ENCODE measurements at regions not wholly inside any gene's neighbourhood (a gene's known extent, or its start where the extent isn't known, plus 50 kb on each side); places are given as distances from the start of the nearest gene placed in this dataset.
"Not testable (repeated sequence)": the region's sequence is repeated elsewhere in the genome, so short reads cannot be mapped to it uniquely, and the experiment has no call there.

DNA sequence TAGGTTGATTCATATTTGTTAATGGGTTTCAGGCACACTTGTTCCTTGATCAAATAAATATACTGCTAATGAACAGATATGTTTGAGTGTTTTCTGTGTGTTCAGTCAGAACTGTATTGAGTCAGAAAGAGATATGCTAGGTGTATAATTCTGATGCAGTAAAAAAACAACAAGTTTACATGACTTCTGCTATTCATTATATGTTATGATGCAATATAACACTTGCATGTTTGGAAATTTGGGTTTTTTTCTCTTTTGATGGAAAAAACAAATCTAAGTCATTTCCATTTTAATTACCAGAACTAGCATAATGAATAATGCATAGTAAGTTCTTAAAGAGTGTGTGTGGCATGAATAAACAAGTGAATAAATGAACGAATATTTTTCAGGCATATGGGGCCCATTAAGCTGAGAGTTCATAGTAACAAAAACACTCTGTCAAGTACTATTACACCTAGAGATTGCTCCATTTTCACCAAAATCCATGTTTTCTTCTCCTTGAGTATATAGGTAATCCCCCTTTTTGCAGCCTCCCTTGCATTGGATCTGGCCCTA is 208.3 kb upstream of the NT5E start:
- Histone ChIP-seq H3K27ac (ENCODE audit: insufficient read depth, low read length, poor library complexity, severe bottlenecking) (no peak overlapping the region), H3K36me3 (ENCODE audit: control insufficient read depth, insufficient read depth, low read length) (no peaks in the 10 kb centered on the region), H3K27me3 (replicated peaks; ENCODE audit: control insufficient read depth, insufficient read depth, low read length, poor library complexity, severe bottlenecking) (no peaks in the 10 kb centered on the region), H3K9me3 (ENCODE audit: control insufficient read depth, low read length) (no peaks in the 10 kb centered on the region), H3K4me1 (ENCODE audit: control insufficient read depth, insufficient read depth, low read length, poor library complexity, severe bottlenecking) (no peaks in the 10 kb centered on the region), H3K4me3 (ENCODE audit: insufficient read depth, low read depth, low read length, poor library complexity, severe bottlenecking) (no peak overlapping the region)
- DNase-seq, result no peak

DNA sequence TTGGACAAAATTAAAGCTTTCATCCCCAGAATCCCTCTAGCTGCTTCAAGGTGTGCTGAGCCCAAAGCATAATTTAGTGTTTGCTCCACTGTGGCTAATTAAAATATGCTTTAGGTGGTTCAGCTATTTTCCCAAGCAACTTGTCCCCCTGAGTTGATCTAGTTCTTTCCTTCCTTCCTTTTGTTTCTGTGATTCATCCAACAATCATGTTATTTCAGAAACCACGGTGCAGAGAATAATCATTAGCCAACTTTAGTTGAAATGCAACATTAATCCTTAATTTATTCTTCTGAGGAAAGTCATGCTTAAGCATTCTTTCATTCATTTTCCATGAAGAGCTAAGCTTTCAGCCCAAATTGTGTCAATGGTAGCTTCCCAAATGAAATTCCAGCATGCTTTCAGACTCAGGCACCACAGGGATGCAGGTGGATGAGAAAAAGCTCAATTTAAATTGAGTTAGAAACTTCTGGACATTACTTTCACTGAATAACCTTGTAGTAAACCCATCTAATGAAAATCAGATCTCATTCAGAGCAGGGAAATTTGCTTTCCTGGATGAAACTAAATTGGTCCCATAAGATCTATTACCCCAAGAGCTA is 209.0 kb upstream of the NT5E start:
- no peak for DNase-seq
- no peaks in the 10 kb centered on the region for H3K27me3 ChIP-seq (replicated peaks; ENCODE audit: control insufficient read depth, insufficient read depth, low read length, poor library complexity, severe bottlenecking)
- no peaks in the 10 kb centered on the region for H3K4me1 ChIP-seq (ENCODE audit: control insufficient read depth, insufficient read depth, low read length, poor library complexity, severe bottlenecking)
- no peak overlapping the region for H3K4me3 ChIP-seq (ENCODE audit: insufficient read depth, low read depth, low read length, poor library complexity, severe bottlenecking)
- no peak overlapping the region for H3K27ac ChIP-seq (ENCODE audit: insufficient read depth, low read length, poor library complexity, severe bottlenecking)
- H3K36me3 ChIP-seq (ENCODE audit: control insufficient read depth, insufficient read depth, low read length), result no peaks in the 10 kb centered on the region
- H3K9me3 ChIP-seq (ENCODE audit: control insufficient read depth, low read length), result no peaks in the 10 kb centered on the region

DNA sequence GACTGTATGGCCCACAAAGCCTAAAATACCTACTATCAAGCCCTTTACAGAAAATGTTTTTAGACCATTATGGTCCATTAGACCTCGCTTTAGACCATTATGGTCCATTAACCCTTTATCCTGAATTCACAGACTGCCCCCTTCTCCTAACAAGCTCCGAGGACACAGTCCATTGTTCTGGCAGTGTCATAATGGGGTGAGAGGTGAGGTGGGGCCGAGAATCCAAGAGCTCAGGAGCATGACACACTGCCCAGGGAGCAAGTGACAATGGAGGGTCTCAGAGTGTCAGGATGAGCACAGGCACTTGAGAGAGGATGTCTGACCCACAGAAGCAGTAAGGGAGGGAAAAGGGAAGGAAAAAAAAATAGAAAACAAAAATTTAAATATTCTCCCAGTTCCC is 212.4 kb upstream of the NT5E start:
- DNase-seq, result no peak
- H3K4me3 ChIP-seq (ENCODE audit: insufficient read depth, low read depth, low read length, poor library complexity, severe bottlenecking), result no peak overlapping the region
- H3K9me3 ChIP-seq (ENCODE audit: control insufficient read depth, low read length), result no peaks in the 10 kb centered on the region
- H3K27ac ChIP-seq (ENCODE audit: insufficient read depth, low read length, poor library complexity, severe bottlenecking), result no peak overlapping the region
- no peaks in the 10 kb centered on the region for H3K4me1 ChIP-seq (ENCODE audit: control insufficient read depth, insufficient read depth, low read length, poor library complexity, severe bottlenecking)
- H3K36me3 ChIP-seq (ENCODE audit: control insufficient read depth, insufficient read depth, low read length), result no peaks in the 10 kb centered on the region
- H3K27me3 ChIP-seq (replicated peaks; ENCODE audit: control insufficient read depth, insufficient read depth, low read length, poor library complexity, severe bottlenecking), result no peaks in the 10 kb centered on the region

DNA sequence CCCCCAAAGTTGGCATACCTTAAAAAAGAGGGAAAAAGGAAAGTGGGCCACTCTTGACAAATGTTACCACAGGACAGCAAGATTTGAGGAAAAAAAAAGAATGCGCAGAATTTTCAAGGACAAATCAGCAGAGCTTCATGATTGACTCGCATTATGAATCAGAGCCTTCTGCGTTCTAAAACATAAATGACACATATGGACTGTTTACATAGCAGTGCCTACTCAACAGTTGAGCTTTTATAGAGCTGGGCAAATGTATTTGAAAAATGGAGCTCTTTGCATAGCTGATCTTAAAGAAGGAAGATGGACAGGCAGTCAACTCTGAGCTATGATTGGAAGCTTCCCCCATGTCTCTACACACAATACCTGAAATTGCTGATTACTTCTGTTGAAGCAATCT is 213.2 kb upstream of the NT5E start:
- Histone ChIP-seq H3K9me3 (ENCODE audit: control insufficient read depth, low read length) (no peaks in the 10 kb centered on the region), H3K4me1 (ENCODE audit: control insufficient read depth, insufficient read depth, low read length, poor library complexity, severe bottlenecking) (no peaks in the 10 kb centered on the region), H3K27ac (ENCODE audit: insufficient read depth, low read length, poor library complexity, severe bottlenecking) (no peak overlapping the region), H3K27me3 (replicated peaks; ENCODE audit: control insufficient read depth, insufficient read depth, low read length, poor library complexity, severe bottlenecking) (no peaks in the 10 kb centered on the region), H3K4me3 (ENCODE audit: insufficient read depth, low read depth, low read length, poor library complexity, severe bottlenecking) (no peak overlapping the region), H3K36me3 (ENCODE audit: control insufficient read depth, insufficient read depth, low read length) (no peaks in the 10 kb centered on the region)
- no peak for DNase-seq

DNA sequence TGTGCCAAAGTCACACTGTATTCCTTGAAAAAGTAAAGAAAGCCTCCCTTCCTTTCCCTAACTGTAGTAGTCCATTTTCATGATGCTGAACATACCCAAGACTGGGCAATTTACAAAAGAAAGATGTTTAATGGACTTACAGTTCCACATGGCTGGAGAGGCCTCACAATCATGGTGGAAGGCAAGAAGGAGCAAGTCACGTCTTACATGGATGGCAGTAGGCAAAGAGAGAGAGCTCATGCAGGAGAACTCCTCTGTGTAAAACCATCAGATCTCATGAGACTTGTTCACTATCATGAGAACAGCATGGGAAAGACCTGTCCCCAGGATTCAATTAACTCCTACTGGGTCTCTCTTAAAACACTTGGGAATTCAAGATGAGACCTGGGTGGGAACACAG is 222.5 kb upstream of the NT5E start:
- H3K4me1 ChIP-seq (ENCODE audit: control insufficient read depth, insufficient read depth, low read length, poor library complexity, severe bottlenecking); H3K9me3 ChIP-seq (ENCODE audit: control insufficient read depth, low read length); H3K27ac ChIP-seq (ENCODE audit: insufficient read depth, low read length, poor library complexity, severe bottlenecking); DNase-seq; H3K27me3 ChIP-seq (replicated peaks; ENCODE audit: control insufficient read depth, insufficient read depth, low read length, poor library complexity, severe bottlenecking); H3K4me3 ChIP-seq (ENCODE audit: insufficient read depth, low read depth, low read length, poor library complexity, severe bottlenecking); H3K36me3 ChIP-seq (ENCODE audit: control insufficient read depth, insufficient read depth, low read length): not testable (repeated sequence)

DNA sequence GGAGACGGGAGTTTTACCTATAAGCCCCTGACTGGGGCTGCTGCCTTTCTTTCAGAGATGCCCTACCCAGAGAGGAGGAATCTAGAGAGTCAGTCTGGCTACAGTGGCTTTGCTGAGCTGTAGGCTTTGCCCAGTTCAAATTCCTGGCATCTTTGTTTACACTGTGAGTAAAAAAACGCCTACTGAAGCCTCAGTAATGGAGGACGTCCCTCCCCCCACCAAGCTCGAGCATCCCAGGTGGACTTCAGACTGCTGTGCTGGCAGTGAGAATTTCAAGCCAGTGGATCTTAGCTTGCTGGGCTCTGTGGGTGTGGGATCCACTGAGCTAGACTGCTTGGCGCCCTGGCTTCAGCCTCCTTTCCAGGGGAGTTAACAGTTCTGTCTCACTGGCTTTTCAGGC is 237.1 kb upstream of the NT5E start:
- not testable (repeated sequence) for H3K27ac ChIP-seq (ENCODE audit: insufficient read depth, low read length, poor library complexity, severe bottlenecking); DNase-seq; H3K4me1 ChIP-seq (ENCODE audit: control insufficient read depth, insufficient read depth, low read length, poor library complexity, severe bottlenecking); H3K27me3 ChIP-seq (replicated peaks; ENCODE audit: control insufficient read depth, insufficient read depth, low read length, poor library complexity, severe bottlenecking); H3K36me3 ChIP-seq (ENCODE audit: control insufficient read depth, insufficient read depth, low read length); H3K9me3 ChIP-seq (ENCODE audit: control insufficient read depth, low read length); H3K4me3 ChIP-seq (ENCODE audit: insufficient read depth, low read depth, low read length, poor library complexity, severe bottlenecking)

DNA sequence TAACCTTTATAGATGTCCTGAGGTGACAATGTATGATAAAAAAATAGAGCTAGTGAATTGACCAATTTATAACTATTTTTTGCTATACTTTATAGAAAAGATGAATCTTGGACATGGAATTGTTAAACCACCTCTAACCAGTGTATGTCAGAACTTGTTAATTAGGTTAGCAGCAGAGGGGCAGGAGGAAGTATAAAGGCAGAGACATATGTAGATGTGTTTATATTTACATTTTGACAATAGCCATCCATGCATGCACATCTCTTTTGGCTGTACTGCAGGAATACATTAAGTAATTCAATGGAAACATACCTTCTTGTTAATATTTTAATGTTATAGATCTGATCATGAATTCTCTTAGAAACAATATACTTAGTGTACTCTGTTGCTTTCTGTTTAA is 254.6 kb upstream of the NT5E start:
- Histone ChIP-seq H3K36me3 (ENCODE audit: control insufficient read depth, insufficient read depth, low read length) (no peaks in the 10 kb centered on the region), H3K9me3 (ENCODE audit: control insufficient read depth, low read length) (no peaks in the 10 kb centered on the region), H3K27me3 (replicated peaks; ENCODE audit: control insufficient read depth, insufficient read depth, low read length, poor library complexity, severe bottlenecking) (no peaks in the 10 kb centered on the region), H3K4me1 (ENCODE audit: control insufficient read depth, insufficient read depth, low read length, poor library complexity, severe bottlenecking) (no peaks in the 10 kb centered on the region), H3K4me3 (ENCODE audit: insufficient read depth, low read depth, low read length, poor library complexity, severe bottlenecking) (no peak overlapping the region), H3K27ac (ENCODE audit: insufficient read depth, low read length, poor library complexity, severe bottlenecking) (no peak overlapping the region)
- no peak for DNase-seq

DNA sequence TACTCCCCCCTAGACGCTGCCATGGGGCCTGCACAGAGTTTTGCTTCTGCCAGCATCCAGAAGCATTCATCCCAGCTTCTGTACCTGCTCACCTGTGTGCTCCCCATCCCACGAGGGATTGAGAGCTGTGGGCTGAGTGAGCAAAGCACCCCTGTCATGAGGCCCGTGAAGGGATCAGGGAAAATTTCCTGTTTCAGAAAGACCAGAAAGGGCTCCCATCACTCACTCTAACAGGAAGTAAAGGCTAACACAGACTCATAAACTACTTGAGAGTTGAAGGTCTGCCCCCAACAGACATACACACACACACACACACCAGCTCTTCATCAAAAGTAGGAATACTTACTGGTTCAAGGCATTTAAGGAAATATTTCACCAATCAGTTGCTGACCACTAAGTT is 256.5 kb upstream of the NT5E start:
- Histone ChIP-seq H3K9me3 (ENCODE audit: control insufficient read depth, low read length) (no peaks in the 10 kb centered on the region), H3K27ac (ENCODE audit: insufficient read depth, low read length, poor library complexity, severe bottlenecking) (no peak overlapping the region), H3K27me3 (replicated peaks; ENCODE audit: control insufficient read depth, insufficient read depth, low read length, poor library complexity, severe bottlenecking) (no peaks in the 10 kb centered on the region), H3K36me3 (ENCODE audit: control insufficient read depth, insufficient read depth, low read length) (no peaks in the 10 kb centered on the region), H3K4me1 (ENCODE audit: control insufficient read depth, insufficient read depth, low read length, poor library complexity, severe bottlenecking) (no peaks in the 10 kb centered on the region), H3K4me3 (ENCODE audit: insufficient read depth, low read depth, low read length, poor library complexity, severe bottlenecking) (no peak overlapping the region)
- no peak for DNase-seq

DNA sequence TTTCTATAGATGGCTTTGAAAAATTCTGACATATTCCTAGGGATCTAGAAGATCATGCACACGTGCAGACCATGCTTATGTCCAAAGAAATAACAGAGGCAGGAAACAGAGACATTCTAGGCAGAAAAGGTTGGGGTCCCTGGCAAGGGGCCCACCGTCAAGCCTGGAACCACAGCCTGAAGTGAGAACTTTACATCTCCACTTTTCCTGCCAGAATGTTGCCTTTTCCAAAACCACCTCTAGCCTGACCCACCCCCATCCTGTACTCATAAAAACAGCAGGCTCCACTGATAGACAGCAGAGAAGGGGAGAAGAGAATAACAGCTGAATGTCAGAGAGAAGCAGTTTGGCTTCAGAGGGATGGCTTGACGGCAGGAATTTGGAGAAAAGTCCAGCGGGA is 257.3 kb upstream of the NT5E start:
- H3K9me3 ChIP-seq (ENCODE audit: control insufficient read depth, low read length), result no peaks in the 10 kb centered on the region
- no peak overlapping the region for H3K27ac ChIP-seq (ENCODE audit: insufficient read depth, low read length, poor library complexity, severe bottlenecking)
- H3K4me1 ChIP-seq (ENCODE audit: control insufficient read depth, insufficient read depth, low read length, poor library complexity, severe bottlenecking), result no peaks in the 10 kb centered on the region
- H3K27me3 ChIP-seq (replicated peaks; ENCODE audit: control insufficient read depth, insufficient read depth, low read length, poor library complexity, severe bottlenecking), result no peaks in the 10 kb centered on the region
- DNase-seq, result no peak
- H3K36me3 ChIP-seq (ENCODE audit: control insufficient read depth, insufficient read depth, low read length), result no peaks in the 10 kb centered on the region
- no peak overlapping the region for H3K4me3 ChIP-seq (ENCODE audit: insufficient read depth, low read depth, low read length, poor library complexity, severe bottlenecking)

DNA sequence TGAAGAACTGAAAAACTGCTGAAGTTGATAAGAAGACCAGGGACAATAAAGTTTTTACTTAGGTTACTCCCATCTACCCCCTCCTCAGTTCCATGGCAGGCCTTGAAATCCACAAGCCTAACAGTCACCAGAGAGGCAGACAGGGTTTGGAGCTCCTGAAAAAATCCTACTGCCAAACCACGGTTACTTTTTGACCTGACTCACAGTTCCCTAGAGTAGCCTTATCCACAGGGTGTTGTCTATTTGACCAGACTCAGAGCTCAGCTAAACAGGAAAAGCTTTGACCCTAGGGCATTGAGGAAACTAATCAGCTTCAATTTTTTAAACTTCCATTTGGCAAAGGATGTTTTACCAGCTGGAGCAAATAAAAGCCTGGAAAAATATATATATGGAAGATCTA is 257.7 kb upstream of the NT5E start:
- DNase-seq, result no peak
- no peaks in the 10 kb centered on the region for H3K4me1 ChIP-seq (ENCODE audit: control insufficient read depth, insufficient read depth, low read length, poor library complexity, severe bottlenecking)
- no peak overlapping the region for H3K27ac ChIP-seq (ENCODE audit: insufficient read depth, low read length, poor library complexity, severe bottlenecking)
- H3K4me3 ChIP-seq (ENCODE audit: insufficient read depth, low read depth, low read length, poor library complexity, severe bottlenecking), result no peak overlapping the region
- no peaks in the 10 kb centered on the region for H3K36me3 ChIP-seq (ENCODE audit: control insufficient read depth, insufficient read depth, low read length)
- no peaks in the 10 kb centered on the region for H3K27me3 ChIP-seq (replicated peaks; ENCODE audit: control insufficient read depth, insufficient read depth, low read length, poor library complexity, severe bottlenecking)
- H3K9me3 ChIP-seq (ENCODE audit: control insufficient read depth, low read length), result no peaks in the 10 kb centered on the region

All from effector memory CD4-positive, alpha-beta T cell (primary cell).